Astrocyte (in vitro differentiated cells and primary cell): ENCODE measurements at regions not wholly inside any gene's neighbourhood (a gene's known extent, or its start where the extent isn't known, plus 50 kb on each side); places are given as distances from the start of the nearest gene placed in this dataset.

Experiments
- DNase-seq: peaks from one replicate; pipeline ENCODE4 v3.0.0-alpha.2; 2010; ENCODE audit warnings: low read depth
- FAIRE-seq: peaks from 2 replicates; lab custom pipeline; 2011; peaks lifted over from hg19 to GRCh38; lab: Jason Lieb, UNC
- H2AFZ ChIP-seq: 2 replicates; pipeline ENCODE4 v1.6.0; 2012; ENCODE audit warnings: low read depth, low read length, inconsistent platforms
- H3K27ac ChIP-seq: 2 replicates; pipeline ENCODE4 v1.5.1; 2011; ENCODE audit warnings: low read depth, low read length, inconsistent platforms
- H3K27me3 ChIP-seq: 2 replicates; pipeline ENCODE4 v1.6.0; 2011; ENCODE audit warnings: low read length, inconsistent platforms; ENCODE audit not compliant: insufficient read depth
- H3K36me3 ChIP-seq: 2 replicates; pipeline ENCODE4 v1.5.1; 2011; ENCODE audit warnings: low read length, inconsistent platforms; ENCODE audit not compliant: insufficient read depth
- H3K4me1 ChIP-seq: 2 replicates; pipeline ENCODE4 v1.5.1; 2011; ENCODE audit warnings: low read length, inconsistent platforms; ENCODE audit not compliant: insufficient read depth
- H3K4me2 ChIP-seq: 2 replicates; pipeline ENCODE4 v1.6.0; 2012; ENCODE audit warnings: low read length, inconsistent platforms
- H3K4me3 ChIP-seq: 2 replicates; pipeline ENCODE4 v1.5.1; 2011; ENCODE audit warnings: low read depth, mild to moderate bottlenecking, low read length, inconsistent platforms; ENCODE audit not compliant: insufficient read depth
- H3K79me2 ChIP-seq: 2 replicates; pipeline ENCODE4 v1.6.0; 2012; ENCODE audit warnings: mild to moderate bottlenecking, low read length, inconsistent platforms; ENCODE audit not compliant: insufficient read depth
- H3K9ac ChIP-seq: 2 replicates; pipeline ENCODE4 v1.6.0; 2012; ENCODE audit warnings: mild to moderate bottlenecking, low read length, inconsistent platforms
- H3K9me3 ChIP-seq: 2 replicates; pipeline ENCODE4 v1.5.1; 2012; ENCODE audit warnings: low read depth, mild to moderate bottlenecking, low read length, inconsistent platforms; ENCODE audit not compliant: insufficient read depth
- H4K20me1 ChIP-seq: 2 replicates; pipeline ENCODE4 v1.6.0; 2012; ENCODE audit warnings: low read length, inconsistent platforms; ENCODE audit not compliant: insufficient read depth
- H3K27ac Mint-ChIP-seq: one replicate; pipeline ENCODE4 v1.8.0; 2021; ENCODE audit warnings: mild to moderate bottlenecking, mixed read lengths; ENCODE audit not compliant: unreplicated experiment
- H3K27me3 Mint-ChIP-seq: one replicate; pipeline ENCODE4 v1.8.0; 2021; ENCODE audit warnings: low read depth, mixed read lengths; ENCODE audit not compliant: unreplicated experiment
- H3K36me3 Mint-ChIP-seq: one replicate; pipeline ENCODE4 v1.8.0; 2021; ENCODE audit warnings: low read depth, mixed read lengths; ENCODE audit not compliant: unreplicated experiment
- H3K4me1 Mint-ChIP-seq: one replicate; pipeline ENCODE4 v1.8.0; 2021; ENCODE audit warnings: low read depth, mixed read lengths; ENCODE audit not compliant: unreplicated experiment
- H3K4me3 Mint-ChIP-seq: one replicate; pipeline ENCODE4 v1.8.0; 2021; ENCODE audit warnings: mild to moderate bottlenecking, moderate library complexity, mixed read lengths; ENCODE audit not compliant: unreplicated experiment
- H3K9me3 Mint-ChIP-seq: one replicate; pipeline ENCODE4 v1.8.0; 2021; ENCODE audit warnings: mild to moderate bottlenecking, mixed read lengths; ENCODE audit not compliant: unreplicated experiment
- EZH2 ChIP-seq: IDR thresholded peaks from 2 replicates; pipeline ENCODE4 v1.6.1; 2012; ENCODE audit warnings: mild to moderate bottlenecking, low read length, inconsistent platforms; ENCODE audit not compliant: insufficient read depth
- TF ChIP-seq, protein P1 (sequence below): IDR thresholded peaks from 2 replicates; pipeline ENCODE4 v1.5.1; 2011; ENCODE audit warnings: low read depth, mild to moderate bottlenecking, inconsistent platforms, low read length, moderate library complexity; ENCODE audit not compliant: insufficient read depth

DNA sequence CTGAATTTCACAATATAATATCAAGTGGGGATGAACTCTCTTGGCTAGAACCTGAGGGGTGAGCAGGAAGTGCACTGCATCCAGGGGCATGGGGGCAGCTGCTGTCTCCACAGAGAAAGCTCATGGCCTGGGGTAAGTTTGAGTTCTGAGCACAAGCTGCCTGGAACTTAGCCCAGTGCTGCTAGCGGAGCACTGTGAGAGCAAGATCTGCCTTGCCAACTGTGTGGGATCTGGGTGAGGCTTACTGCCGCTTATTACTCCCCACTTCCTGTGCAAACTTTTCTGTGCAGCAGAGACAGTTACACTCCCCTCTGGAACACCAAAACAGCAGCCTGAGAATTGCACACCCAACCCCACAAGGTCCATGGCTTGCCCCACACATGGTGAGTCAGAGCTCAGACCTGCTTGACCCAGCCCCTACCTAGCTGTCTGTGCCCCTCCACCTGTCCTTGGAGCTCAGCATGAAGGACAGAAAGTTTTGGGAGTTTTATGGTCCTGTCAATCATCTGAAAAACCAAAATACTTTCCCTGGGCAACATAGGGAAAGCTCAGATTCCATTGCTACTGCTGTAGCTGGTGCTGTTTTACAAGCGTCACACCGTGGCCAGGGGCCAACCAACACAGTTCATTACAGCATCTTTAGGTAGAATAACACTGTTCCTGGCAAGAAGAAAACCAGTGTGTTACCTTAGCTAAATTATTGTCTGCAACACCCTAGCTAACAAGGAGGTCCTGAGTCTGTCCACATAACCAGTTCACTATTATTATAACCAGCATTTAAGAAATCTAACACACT, 762.1 kb upstream of the NEGR1 start:
- no peaks in the 10 kb centered on the region for H4K20me1 ChIP-seq
- no peaks in the 10 kb centered on the region for H3K79me2 ChIP-seq
- no peak overlapping the region for H3K4me3 ChIP-seq
- FAIRE-seq = no peak
- H3K27me3 ChIP-seq = no peaks in the 10 kb centered on the region
- no peak overlapping the region for H3K27ac ChIP-seq
- no peak for DNase-seq
- no peaks in the 10 kb centered on the region for H3K36me3 ChIP-seq
- Mint-ChIP-seq H3K27ac (no peak overlapping the region), H3K36me3 (no peaks in the 10 kb centered on the region), H3K9me3 (no peaks in the 10 kb centered on the region), H3K27me3 (no peaks in the 10 kb centered on the region), H3K4me1 (peaks cover 9% of the 10 kb centered on the region), H3K4me3 (no peak overlapping the region)
- no peak overlapping the region for H2AFZ ChIP-seq
- no peak overlapping the region for H3K9ac ChIP-seq
- peaks cover 2% of the 10 kb centered on the region for H3K9me3 ChIP-seq
- TF ChIP-seq, protein P1, sequence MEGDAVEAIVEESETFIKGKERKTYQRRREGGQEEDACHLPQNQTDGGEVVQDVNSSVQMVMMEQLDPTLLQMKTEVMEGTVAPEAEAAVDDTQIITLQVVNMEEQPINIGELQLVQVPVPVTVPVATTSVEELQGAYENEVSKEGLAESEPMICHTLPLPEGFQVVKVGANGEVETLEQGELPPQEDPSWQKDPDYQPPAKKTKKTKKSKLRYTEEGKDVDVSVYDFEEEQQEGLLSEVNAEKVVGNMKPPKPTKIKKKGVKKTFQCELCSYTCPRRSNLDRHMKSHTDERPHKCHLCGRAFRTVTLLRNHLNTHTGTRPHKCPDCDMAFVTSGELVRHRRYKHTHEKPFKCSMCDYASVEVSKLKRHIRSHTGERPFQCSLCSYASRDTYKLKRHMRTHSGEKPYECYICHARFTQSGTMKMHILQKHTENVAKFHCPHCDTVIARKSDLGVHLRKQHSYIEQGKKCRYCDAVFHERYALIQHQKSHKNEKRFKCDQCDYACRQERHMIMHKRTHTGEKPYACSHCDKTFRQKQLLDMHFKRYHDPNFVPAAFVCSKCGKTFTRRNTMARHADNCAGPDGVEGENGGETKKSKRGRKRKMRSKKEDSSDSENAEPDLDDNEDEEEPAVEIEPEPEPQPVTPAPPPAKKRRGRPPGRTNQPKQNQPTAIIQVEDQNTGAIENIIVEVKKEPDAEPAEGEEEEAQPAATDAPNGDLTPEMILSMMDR = no peak
- TF ChIP-seq EZH2 = no peak
- no peak overlapping the region for H3K4me2 ChIP-seq
- H3K4me1 ChIP-seq = no peaks in the 10 kb centered on the region

DNA sequence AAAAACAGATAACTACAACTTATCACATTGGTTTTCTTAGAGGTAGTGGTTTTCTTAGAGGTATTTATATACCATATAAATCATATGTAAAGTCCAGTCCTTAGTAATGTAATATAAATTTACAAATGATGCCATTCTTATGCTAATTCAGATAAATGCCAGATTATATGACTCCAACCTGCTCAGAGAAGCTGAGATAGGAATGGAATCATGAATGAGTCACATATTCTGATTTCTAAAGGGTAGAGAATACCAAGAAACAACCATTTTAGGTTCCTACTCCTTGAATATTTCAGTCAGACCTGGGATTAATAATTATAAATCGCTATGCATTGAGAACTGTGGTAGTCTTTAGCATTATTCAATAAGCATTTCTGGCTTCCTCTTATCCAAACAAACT, 760.1 kb upstream of the NEGR1 start:
- Histone ChIP-seq H3K9ac (no peak overlapping the region), H3K27ac (no peak overlapping the region), H3K36me3 (no peaks in the 10 kb centered on the region), H4K20me1 (no peaks in the 10 kb centered on the region), H3K9me3 (peaks cover 2% of the 10 kb centered on the region), H3K4me2 (no peak overlapping the region), H2AFZ (no peak overlapping the region), H3K4me3 (no peak overlapping the region), H3K27me3 (no peaks in the 10 kb centered on the region), H3K79me2 (no peaks in the 10 kb centered on the region), H3K4me1 (no peaks in the 10 kb centered on the region)
- FAIRE-seq (no peak), DNase-seq (no peak)
- no peak for TF ChIP-seq EZH2
- TF ChIP-seq, protein P1 = no peak
- H3K27me3 Mint-ChIP-seq = no peaks in the 10 kb centered on the region
- H3K9me3 Mint-ChIP-seq = no peaks in the 10 kb centered on the region
- peaks cover 9% of the 10 kb centered on the region for H3K4me1 Mint-ChIP-seq
- H3K36me3 Mint-ChIP-seq = no peaks in the 10 kb centered on the region
- no peak overlapping the region for H3K4me3 Mint-ChIP-seq
- H3K27ac Mint-ChIP-seq = no peak overlapping the region

DNA sequence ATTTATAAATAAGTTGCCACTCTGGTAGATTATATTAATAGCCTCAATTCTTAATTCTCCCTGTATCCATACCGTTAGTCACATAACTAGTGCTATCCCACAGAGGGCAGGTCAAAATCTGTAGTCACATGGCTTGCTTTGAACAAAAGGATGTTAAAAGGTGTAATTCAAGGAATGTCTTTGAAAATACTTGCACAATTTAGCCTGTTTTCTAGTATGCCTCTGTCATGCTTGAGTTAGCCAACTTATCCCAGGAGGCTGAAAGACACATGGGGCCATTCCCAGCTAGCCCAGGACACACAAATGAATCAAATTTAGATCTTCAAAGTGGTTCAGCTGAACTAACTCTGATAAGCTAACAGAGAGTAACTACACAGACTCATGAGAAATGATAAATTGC, 758.5 kb upstream of the NEGR1 start:
- Mint-ChIP-seq H3K36me3 (no peaks in the 10 kb centered on the region), H3K4me1 (peaks cover 9% of the 10 kb centered on the region), H3K27me3 (no peaks in the 10 kb centered on the region), H3K27ac (no peak overlapping the region), H3K4me3 (no peak overlapping the region), H3K9me3 (no peaks in the 10 kb centered on the region)
- Histone ChIP-seq H3K27ac (no peak overlapping the region), H3K9me3 (peaks cover 2% of the 10 kb centered on the region), H3K36me3 (no peaks in the 10 kb centered on the region), H3K4me3 (no peak overlapping the region), H2AFZ (no peak overlapping the region), H3K9ac (no peak overlapping the region), H3K79me2 (no peaks in the 10 kb centered on the region), H3K4me1 (no peaks in the 10 kb centered on the region), H4K20me1 (no peaks in the 10 kb centered on the region), H3K4me2 (no peak overlapping the region), H3K27me3 (no peaks in the 10 kb centered on the region)
- no peak for TF ChIP-seq EZH2
- TF ChIP-seq, protein P1 = no peak
- DNase-seq (no peak), FAIRE-seq (no peak)
